ENCODE measurements at regions not wholly inside any gene's neighbourhood (a gene's known extent, or its start where the extent isn't known, plus 50 kb on each side); places are given as distances from the start of the nearest gene placed in this dataset.
"Not testable (repeated sequence)": the region's sequence is repeated elsewhere in the genome, so short reads cannot be mapped to it uniquely, and the experiment has no call there.

GRCh38 chr13:44866411-44866911 is 122.8 kb downstream of the NUFIP1 start:
- H3K27me3 Mint-ChIP-seq (ENCODE audit: low read depth, unreplicated experiment): peaks cover 8% of the 10 kb centered on the region
- H3K36me3 Mint-ChIP-seq (ENCODE audit: low read depth, unreplicated experiment): no peaks in the 10 kb centered on the region
- H3K79me2 ChIP-seq (ENCODE audit: insufficient read depth, low read length): no peaks in the 10 kb centered on the region
- no peaks in the 10 kb centered on the region for H4K20me1 ChIP-seq (ENCODE audit: insufficient read depth, low read length)
- H3K27ac ChIP-seq (ENCODE audit: low read depth, low read length): no peak overlapping the region
- TF ChIP-seq CTCF (IDR thresholded peaks at IDR 0.05; ENCODE audit: insufficient read depth, low read depth, low read length) (no peak), EZH2 (IDR thresholded peaks at IDR 0.05; ENCODE audit: insufficient read depth, low read length) (no peak)
- no peaks in the 10 kb centered on the region for H3K4me1 Mint-ChIP-seq (ENCODE audit: low read depth, unreplicated experiment)
- FAIRE-seq: no peak
- no peak overlapping the region for H2AFZ ChIP-seq (ENCODE audit: low read depth, low read length)
- no peaks in the 10 kb centered on the region for H3K27me3 ChIP-seq (ENCODE audit: insufficient read depth, low read length)
- H3K36me3 ChIP-seq (ENCODE audit: insufficient read depth, low read length): no peaks in the 10 kb centered on the region
- no peaks in the 10 kb centered on the region for H3K4me1 ChIP-seq (ENCODE audit: insufficient read depth, low read length)
- H3K4me3 Mint-ChIP-seq (ENCODE audit: unreplicated experiment): no peak overlapping the region
- DNase-seq (ENCODE audit: low read depth): no peak
- no peak overlapping the region for H3K4me3 ChIP-seq (ENCODE audit: insufficient read depth, low read depth, low read length)
- H3K9me3 Mint-ChIP-seq (ENCODE audit: unreplicated experiment): peaks cover 15% of the 10 kb centered on the region
- no peak overlapping the region for H3K9ac ChIP-seq (ENCODE audit: low read length)
- no peak overlapping the region for H3K27ac Mint-ChIP-seq (ENCODE audit: unreplicated experiment)
- no peak overlapping the region for H3K4me2 ChIP-seq (ENCODE audit: low read length)
- H3K9me3 ChIP-seq (ENCODE audit: insufficient read depth, low read depth, low read length): no peaks in the 10 kb centered on the region

GRCh38 chr13:44865722-44866410 is 123.4 kb downstream of the NUFIP1 start:
- Mint-ChIP-seq H3K4me1 (ENCODE audit: low read depth, unreplicated experiment) (no peaks in the 10 kb centered on the region), H3K27ac (ENCODE audit: unreplicated experiment) (no peak overlapping the region), H3K27me3 (ENCODE audit: low read depth, unreplicated experiment) (peaks cover 8% of the 10 kb centered on the region), H3K36me3 (ENCODE audit: low read depth, unreplicated experiment) (no peaks in the 10 kb centered on the region), H3K9me3 (ENCODE audit: unreplicated experiment) (peaks cover 15% of the 10 kb centered on the region), H3K4me3 (ENCODE audit: unreplicated experiment) (no peak overlapping the region)
- Histone ChIP-seq H3K27ac (ENCODE audit: low read depth, low read length) (no peak overlapping the region), H3K4me2 (ENCODE audit: low read length) (no peak overlapping the region), H3K4me3 (ENCODE audit: insufficient read depth, low read depth, low read length) (no peak overlapping the region), H3K4me1 (ENCODE audit: insufficient read depth, low read length) (no peaks in the 10 kb centered on the region), H3K27me3 (ENCODE audit: insufficient read depth, low read length) (no peaks in the 10 kb centered on the region), H3K9me3 (ENCODE audit: insufficient read depth, low read depth, low read length) (no peaks in the 10 kb centered on the region), H3K9ac (ENCODE audit: low read length) (no peak overlapping the region), H3K79me2 (ENCODE audit: insufficient read depth, low read length) (no peaks in the 10 kb centered on the region), H4K20me1 (ENCODE audit: insufficient read depth, low read length) (no peaks in the 10 kb centered on the region), H3K36me3 (ENCODE audit: insufficient read depth, low read length) (no peaks in the 10 kb centered on the region), H2AFZ (ENCODE audit: low read depth, low read length) (no peak overlapping the region)
- no peak for TF ChIP-seq CTCF (IDR thresholded peaks at IDR 0.05; ENCODE audit: insufficient read depth, low read depth, low read length)
- no peak for TF ChIP-seq EZH2 (IDR thresholded peaks at IDR 0.05; ENCODE audit: insufficient read depth, low read length)
- DNase-seq (ENCODE audit: low read depth): no peak
- FAIRE-seq: no peak

- not testable (repeated sequence) for H3K79me2 ChIP-seq (ENCODE audit: insufficient read depth, low read length); H2AFZ ChIP-seq (ENCODE audit: low read depth, low read length); H3K27ac Mint-ChIP-seq (ENCODE audit: unreplicated experiment); H3K27ac ChIP-seq (ENCODE audit: low read depth, low read length); H3K4me2 ChIP-seq (ENCODE audit: low read length); H4K20me1 ChIP-seq (ENCODE audit: insufficient read depth, low read length); H3K9me3 ChIP-seq (ENCODE audit: insufficient read depth, low read depth, low read length); H3K27me3 ChIP-seq (ENCODE audit: insufficient read depth, low read length); H3K4me3 ChIP-seq (ENCODE audit: insufficient read depth, low read depth, low read length); FAIRE-seq; DNase-seq (ENCODE audit: low read depth); H3K36me3 Mint-ChIP-seq (ENCODE audit: low read depth, unreplicated experiment); H3K9ac ChIP-seq (ENCODE audit: low read length); H3K4me1 ChIP-seq (ENCODE audit: insufficient read depth, low read length); H3K4me3 Mint-ChIP-seq (ENCODE audit: unreplicated experiment); H3K4me1 Mint-ChIP-seq (ENCODE audit: low read depth, unreplicated experiment); H3K36me3 ChIP-seq (ENCODE audit: insufficient read depth, low read length); H3K27me3 Mint-ChIP-seq (ENCODE audit: low read depth, unreplicated experiment)
- peaks cover 15% of the 10 kb centered on the region for H3K9me3 Mint-ChIP-seq (ENCODE audit: unreplicated experiment)
Observed at GRCh38 chr13:44863641-44864040, 125.6 kb downstream of the NUFIP1 start.
